H9 (cell line): ENCODE measurements at regions not wholly inside any gene's neighbourhood (a gene's known extent, or its start where the extent isn't known, plus 50 kb on each side); places are given as distances from the start of the nearest gene placed in this dataset.

ENCODE experiments used
- DNase-seq: peaks from one replicate; pipeline ENCODE4 v3.0.0-alpha.2; 2017
- H2AFZ ChIP-seq: one replicate; pipeline ENCODE4 v1.6.1; 2013; ENCODE audit warnings: mild to moderate bottlenecking, low read length, control low read depth, moderate library complexity
- H2AK5ac ChIP-seq: 2 replicates; pipeline ENCODE4 v1.6.1; 2013; ENCODE audit warnings: low read length, control low read depth, mixed read lengths; ENCODE audit not compliant: insufficient read length
- H2BK120ac ChIP-seq: one replicate; pipeline ENCODE4 v1.6.1; 2013; ENCODE audit warnings: low read depth, mild to moderate bottlenecking, low read length, control low read depth, inconsistent platforms; ENCODE audit not compliant: poor library complexity, severe bottlenecking
- H2BK12ac ChIP-seq: 2 replicates; pipeline ENCODE4 v1.6.1; 2013; ENCODE audit warnings: low read length, control low read depth, mixed read lengths, low read depth; ENCODE audit not compliant: insufficient read length
- H2BK15ac ChIP-seq: 2 replicates; pipeline ENCODE4 v1.6.1; 2013; ENCODE audit warnings: low read depth, low read length, control low read depth
- H2BK20ac ChIP-seq: one replicate; pipeline ENCODE4 v1.6.1; 2013; ENCODE audit warnings: low read depth, mild to moderate bottlenecking, low read length, control low read depth, inconsistent platforms; ENCODE audit not compliant: poor library complexity, severe bottlenecking
- H2BK5ac ChIP-seq: 2 replicates; pipeline ENCODE4 v1.6.1; 2013; ENCODE audit warnings: low read length, control low read depth, mixed read lengths; ENCODE audit not compliant: insufficient read length
- H3K14ac ChIP-seq: 2 replicates; pipeline ENCODE4 v1.6.1; 2013; ENCODE audit warnings: low read length, control low read depth; ENCODE audit not compliant: insufficient read depth
- H3K18ac ChIP-seq: 2 replicates; pipeline ENCODE4 v1.6.1; 2013; ENCODE audit warnings: low read depth, mild to moderate bottlenecking, mixed read lengths, low read length, control low read depth; ENCODE audit not compliant: insufficient read length
- H3K23ac ChIP-seq: 2 replicates; pipeline ENCODE4 v1.6.1; 2013; ENCODE audit warnings: low read length, control low read depth, mixed read lengths, low read depth; ENCODE audit not compliant: insufficient read length
- H3K23me2 ChIP-seq: 2 replicates; pipeline ENCODE4 v1.6.1; 2013; ENCODE audit warnings: low read depth, mild to moderate bottlenecking, mixed read lengths, low read length, control low read depth; ENCODE audit not compliant: insufficient read length, poor library complexity, severe bottlenecking
- H3K27ac ChIP-seq: 2 replicates; pipeline ENCODE4 v1.5.1; 2013; ENCODE audit warnings: low read length, control low read depth, mixed read lengths, low read depth; ENCODE audit not compliant: insufficient read length
- H3K27me3 ChIP-seq: 2 replicates; pipeline ENCODE4 v1.6.1; 2013; ENCODE audit warnings: low read length, control low read depth, inconsistent platforms; ENCODE audit not compliant: insufficient read depth
- H3K4ac ChIP-seq: 2 replicates; pipeline ENCODE4 v1.6.1; 2013; ENCODE audit warnings: low read depth, mild to moderate bottlenecking, control low read depth, inconsistent platforms, low read length, moderate library complexity
- H3K4me1 ChIP-seq: 2 replicates; pipeline ENCODE4 v1.6.1; 2013; ENCODE audit warnings: low read length, control low read depth, inconsistent platforms; ENCODE audit not compliant: insufficient read depth
- H3K4me2 ChIP-seq: 2 replicates; pipeline ENCODE4 v1.6.1; 2013; ENCODE audit warnings: low read length, control low read depth, mixed read lengths; ENCODE audit not compliant: insufficient read length, insufficient read depth
- H3K56ac ChIP-seq: 2 replicates; pipeline ENCODE4 v1.6.1; 2013; ENCODE audit warnings: low read depth, mild to moderate bottlenecking, mixed read lengths, low read length, control low read depth; ENCODE audit not compliant: insufficient read length
- H3K79me1 ChIP-seq: 2 replicates; pipeline ENCODE4 v1.6.1; 2013; ENCODE audit warnings: low read depth, mild to moderate bottlenecking, moderate library complexity, low read length, control low read depth, inconsistent platforms; ENCODE audit not compliant: insufficient read depth, poor library complexity, severe bottlenecking
- H3K79me2 ChIP-seq: 2 replicates; pipeline ENCODE4 v1.6.1; 2013; ENCODE audit warnings: low read length, control low read depth, inconsistent platforms; ENCODE audit not compliant: insufficient read depth
- H3K9ac ChIP-seq: 2 replicates; pipeline ENCODE4 v1.6.1; 2013; ENCODE audit warnings: low read length, control low read depth, mixed read lengths; ENCODE audit not compliant: insufficient read length; ENCODE audit errors: extremely low read depth
- H3K9me3 ChIP-seq: one replicate; pipeline ENCODE4 v1.6.1; 2013; ENCODE audit warnings: low read depth, low read length, inconsistent platforms; ENCODE audit not compliant: control insufficient read depth
- H3T11ph ChIP-seq: one replicate; pipeline ENCODE4 v1.6.1; 2013; ENCODE audit warnings: mild to moderate bottlenecking, low read length, control low read depth, inconsistent platforms
- H4K20me1 ChIP-seq: one replicate; pipeline ENCODE4 v1.6.1; 2013; ENCODE audit not compliant: control insufficient read depth, insufficient read length, insufficient read depth
- H4K5ac ChIP-seq: 2 replicates; pipeline ENCODE4 v1.6.1; 2013; ENCODE audit warnings: low read depth, mild to moderate bottlenecking, mixed read lengths, low read length, control low read depth; ENCODE audit not compliant: insufficient read length
- H4K8ac ChIP-seq: replicated peaks from 2 replicates; pipeline ENCODE4 v1.6.1; 2013; ENCODE audit warnings: low read length, control low read depth, mixed read lengths, low read depth; ENCODE audit not compliant: insufficient read length
- H4K91ac ChIP-seq: 2 replicates; pipeline ENCODE4 v1.6.1; 2013; ENCODE audit warnings: low read depth, mild to moderate bottlenecking, moderate library complexity, mixed read lengths, low read length, control low read depth; ENCODE audit not compliant: insufficient read length
- H3K27ac Mint-ChIP-seq, 3 experiments: 2 replicates in 2 of 3; 3 replicates in 1 of 3; pipeline ENCODE4 v1.8.0; 2020 to 2021; ENCODE audit warnings: mixed read lengths in 3 of 3, mild to moderate bottlenecking in 1 of 3, moderate library complexity in 1 of 3
- H3K27me3 Mint-ChIP-seq: 2 replicates; pipeline ENCODE4 v1.8.0; 2021; ENCODE audit warnings: low read depth, mild to moderate bottlenecking, moderate library complexity, mixed read lengths
- H3K36me3 Mint-ChIP-seq, 3 experiments: 2 replicates in 2 of 3; 3 replicates in 1 of 3; pipeline ENCODE4 v1.8.0; 2020 to 2021; ENCODE audit warnings: low read depth in 3 of 3, mixed read lengths in 3 of 3; ENCODE audit not compliant: insufficient read depth in 1 of 3
- H3K4me1 Mint-ChIP-seq, 2 experiments: 2 replicates each; pipeline ENCODE4 v1.8.0; 2020; ENCODE audit warnings: mixed read lengths in 2 of 2
- H3K4me3 Mint-ChIP-seq, 2 experiments: 2 replicates in 1 of 2; 3 replicates in 1 of 2; pipeline ENCODE4 v1.8.0; 2020 to 2021; ENCODE audit warnings: mild to moderate bottlenecking in 2 of 2, mixed read lengths in 2 of 2, moderate library complexity in 1 of 2
- H3K9me3 Mint-ChIP-seq, 2 experiments: 2 replicates in 1 of 2; 3 replicates in 1 of 2; pipeline ENCODE4 v1.8.0; 2020; ENCODE audit warnings: mild to moderate bottlenecking in 2 of 2, mixed read lengths in 2 of 2, moderate library complexity in 1 of 2
- WGBS: extraction: QIAGEN DNeasy Blood & Tissue Kit; methylation state at CpG from one replicate; pipeline ENCODE4 v1.1.7; 2013; ENCODE audit warnings: missing lambda C conversion rate, low lambda C conversion rate, mixed read lengths; ENCODE audit not compliant: insufficient read length; ENCODE audit errors: extremely low coverage; 5-methylcytosine and 5-hydroxymethylcytosine counted together
- TF ChIP-seq, protein P1 (sequence below): fragments of 200-600 bp; sonication (generic); conservative IDR thresholded peaks from 3 replicates; pipeline ENCODE4 v1.8.0; 2021; ENCODE audit warnings: antibody characterized with exemption, mild to moderate bottlenecking

DNA sequence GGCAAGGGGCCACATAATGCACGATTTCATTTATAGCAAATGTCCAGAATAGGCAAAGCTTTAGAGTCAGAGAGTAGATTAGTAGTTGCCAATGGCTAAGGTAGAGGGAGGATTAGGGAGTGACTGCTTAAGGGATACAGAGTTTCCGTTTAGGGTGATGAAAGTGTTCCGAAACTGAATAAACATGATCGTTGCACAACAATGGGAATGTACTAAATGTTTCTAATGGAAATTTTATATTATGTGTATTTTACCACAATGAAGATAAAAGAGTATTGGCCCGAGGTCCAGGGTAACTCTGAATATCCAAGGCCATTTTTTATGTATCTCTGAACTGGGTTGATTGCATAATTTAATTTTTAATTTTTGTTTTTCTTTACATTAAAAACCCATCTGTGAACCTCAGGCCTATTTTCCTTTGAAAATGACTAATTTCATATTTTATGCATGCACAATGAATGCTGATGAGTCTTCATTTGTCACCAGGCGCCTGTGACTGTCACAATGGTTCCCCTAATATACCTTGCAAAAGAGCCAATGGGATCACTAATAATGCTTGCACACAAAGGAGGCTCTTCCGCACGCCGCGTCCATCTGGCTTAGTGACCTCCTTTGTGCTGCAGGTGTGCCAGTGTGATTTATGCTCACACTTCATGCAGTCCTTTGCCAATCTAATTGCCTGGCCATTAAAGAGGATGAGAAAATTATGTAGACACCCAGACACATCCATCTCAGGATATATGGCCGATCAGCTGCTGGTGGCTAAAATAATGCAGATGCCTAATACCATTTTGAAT is 612.5 kb downstream of the CDH26 start:
- no peak overlapping the region for H3K4ac ChIP-seq
- no peak overlapping the region for H3K56ac ChIP-seq
- H3T11ph ChIP-seq = no peak overlapping the region
- H3K79me1 ChIP-seq = no peaks in the 10 kb centered on the region
- no peak overlapping the region for H2BK120ac ChIP-seq
- no peak overlapping the region for H3K4me3 Mint-ChIP-seq
- H3K27me3 ChIP-seq = no peaks in the 10 kb centered on the region
- H4K5ac ChIP-seq = no peak overlapping the region
- no peak overlapping the region for H2AFZ ChIP-seq
- no peak overlapping the region for H3K23ac ChIP-seq
- H3K79me2 ChIP-seq = no peaks in the 10 kb centered on the region
- peaks cover 4% of the 10 kb centered on the region for H3K27me3 Mint-ChIP-seq
- H2BK12ac ChIP-seq = no peak overlapping the region
- no peak overlapping the region for H3K27ac Mint-ChIP-seq
- no peaks in the 10 kb centered on the region for H4K20me1 ChIP-seq
- H3K36me3 Mint-ChIP-seq = no peaks in the 10 kb centered on the region
- no peak overlapping the region for H4K91ac ChIP-seq
- no peak overlapping the region for H3K27ac ChIP-seq
- DNase-seq = no peak
- no peak overlapping the region for H3K9ac ChIP-seq
- no peak overlapping the region for H3K18ac ChIP-seq
- no peak overlapping the region for H4K8ac ChIP-seq
- H3K23me2 ChIP-seq = no peaks in the 10 kb centered on the region
- WGBS = no CpG with 5 or more reads among the region's 11 CpGs
- no peak overlapping the region for H2BK15ac ChIP-seq
- H2AK5ac ChIP-seq = no peak overlapping the region
- no peak overlapping the region for H3K14ac ChIP-seq
- TF ChIP-seq, protein P1, sequence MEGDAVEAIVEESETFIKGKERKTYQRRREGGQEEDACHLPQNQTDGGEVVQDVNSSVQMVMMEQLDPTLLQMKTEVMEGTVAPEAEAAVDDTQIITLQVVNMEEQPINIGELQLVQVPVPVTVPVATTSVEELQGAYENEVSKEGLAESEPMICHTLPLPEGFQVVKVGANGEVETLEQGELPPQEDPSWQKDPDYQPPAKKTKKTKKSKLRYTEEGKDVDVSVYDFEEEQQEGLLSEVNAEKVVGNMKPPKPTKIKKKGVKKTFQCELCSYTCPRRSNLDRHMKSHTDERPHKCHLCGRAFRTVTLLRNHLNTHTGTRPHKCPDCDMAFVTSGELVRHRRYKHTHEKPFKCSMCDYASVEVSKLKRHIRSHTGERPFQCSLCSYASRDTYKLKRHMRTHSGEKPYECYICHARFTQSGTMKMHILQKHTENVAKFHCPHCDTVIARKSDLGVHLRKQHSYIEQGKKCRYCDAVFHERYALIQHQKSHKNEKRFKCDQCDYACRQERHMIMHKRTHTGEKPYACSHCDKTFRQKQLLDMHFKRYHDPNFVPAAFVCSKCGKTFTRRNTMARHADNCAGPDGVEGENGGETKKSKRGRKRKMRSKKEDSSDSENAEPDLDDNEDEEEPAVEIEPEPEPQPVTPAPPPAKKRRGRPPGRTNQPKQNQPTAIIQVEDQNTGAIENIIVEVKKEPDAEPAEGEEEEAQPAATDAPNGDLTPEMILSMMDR = no peak
- H2BK5ac ChIP-seq = no peak overlapping the region
- H3K4me2 ChIP-seq = no peak overlapping the region
- H3K4me1 ChIP-seq = no peaks in the 10 kb centered on the region
- H3K9me3 Mint-ChIP-seq = no peaks in the 10 kb centered on the region
- no peaks in the 10 kb centered on the region for H3K4me1 Mint-ChIP-seq
- H3K9me3 ChIP-seq = no peaks in the 10 kb centered on the region
- H2BK20ac ChIP-seq = no peak overlapping the region
